ENCODE measurements at regions not wholly inside any gene's neighbourhood (a gene's known extent, or its start where the extent isn't known, plus 50 kb on each side); places are given as distances from the start of the nearest gene placed in this dataset.

DNA sequence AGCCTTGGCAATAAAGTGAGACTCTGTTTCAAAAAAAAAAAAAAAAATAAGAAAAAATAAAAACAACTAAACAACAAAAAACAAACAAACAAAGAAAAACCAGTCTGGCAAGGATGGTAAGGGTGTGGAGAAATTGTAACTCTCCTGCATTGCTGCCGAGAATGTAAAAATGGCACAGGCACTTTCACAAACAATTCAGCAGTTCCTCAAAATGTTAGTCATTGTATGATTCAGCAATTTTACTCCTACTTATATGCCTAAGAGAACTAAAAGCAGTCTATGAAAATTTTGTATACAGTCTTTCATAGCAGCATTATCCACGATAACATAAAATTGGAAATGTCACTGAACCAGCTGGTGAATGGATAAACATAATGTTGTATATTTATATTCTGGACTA is 280.4 kb downstream of the CDH9 start:
- TF ChIP-seq ZNF274 (IDR thresholded peaks at IDR 0.05; ENCODE audit: low read depth, low read length), result no peak
- TF ChIP-seq SUZ12 (IDR thresholded peaks at IDR 0.05; ENCODE audit: extremely low read depth, insufficient read depth, insufficient read length), result no peak
- no peak for TF ChIP-seq YY1 (IDR thresholded peaks at IDR 0.05; ENCODE audit: insufficient read depth, insufficient read length)

Measured in NT2/D1 (cell line).